ENCODE measurements at regions not wholly inside any gene's neighbourhood (a gene's known extent, or its start where the extent isn't known, plus 50 kb on each side); places are given as distances from the start of the nearest gene placed in this dataset.

DNA sequence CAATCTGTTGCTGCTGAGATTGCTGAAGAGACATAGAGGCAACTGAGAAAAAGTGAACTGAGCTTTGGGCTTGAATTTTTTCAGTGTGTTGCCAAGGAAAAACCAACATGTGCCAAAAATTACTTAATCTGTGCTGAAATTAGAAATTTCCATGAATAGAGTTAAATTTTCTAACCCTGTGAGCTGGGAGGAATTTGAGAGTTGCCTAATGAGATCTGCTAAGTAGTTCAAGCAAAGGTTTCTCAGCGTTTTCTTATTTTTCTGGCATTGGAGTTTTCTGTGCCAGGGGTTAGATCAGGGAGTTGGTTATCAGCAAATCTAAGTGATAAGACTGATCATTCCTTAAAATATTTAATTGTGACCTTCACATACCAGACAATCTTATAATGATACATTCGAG lies 457.5 kb upstream of the GNPDA2 start:
- TF ChIP-seq MAZ (IDR thresholded peaks at IDR 0.05; ENCODE audit: borderline replicate concordance, low read depth, low read length) = no peak
- TF ChIP-seq SMC3 (IDR thresholded peaks at IDR 0.05; ENCODE audit: low read depth, low read length) = no peak
- no peak for TF ChIP-seq BHLHE40 (IDR thresholded peaks at IDR 0.05; ENCODE audit: low read depth, low read length)
- TF ChIP-seq, protein P1, sequence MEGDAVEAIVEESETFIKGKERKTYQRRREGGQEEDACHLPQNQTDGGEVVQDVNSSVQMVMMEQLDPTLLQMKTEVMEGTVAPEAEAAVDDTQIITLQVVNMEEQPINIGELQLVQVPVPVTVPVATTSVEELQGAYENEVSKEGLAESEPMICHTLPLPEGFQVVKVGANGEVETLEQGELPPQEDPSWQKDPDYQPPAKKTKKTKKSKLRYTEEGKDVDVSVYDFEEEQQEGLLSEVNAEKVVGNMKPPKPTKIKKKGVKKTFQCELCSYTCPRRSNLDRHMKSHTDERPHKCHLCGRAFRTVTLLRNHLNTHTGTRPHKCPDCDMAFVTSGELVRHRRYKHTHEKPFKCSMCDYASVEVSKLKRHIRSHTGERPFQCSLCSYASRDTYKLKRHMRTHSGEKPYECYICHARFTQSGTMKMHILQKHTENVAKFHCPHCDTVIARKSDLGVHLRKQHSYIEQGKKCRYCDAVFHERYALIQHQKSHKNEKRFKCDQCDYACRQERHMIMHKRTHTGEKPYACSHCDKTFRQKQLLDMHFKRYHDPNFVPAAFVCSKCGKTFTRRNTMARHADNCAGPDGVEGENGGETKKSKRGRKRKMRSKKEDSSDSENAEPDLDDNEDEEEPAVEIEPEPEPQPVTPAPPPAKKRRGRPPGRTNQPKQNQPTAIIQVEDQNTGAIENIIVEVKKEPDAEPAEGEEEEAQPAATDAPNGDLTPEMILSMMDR (conservative IDR thresholded peaks at IDR 0.05; ENCODE audit: low read depth, low read length) = no peak
- no peak for TF ChIP-seq MAFK (IDR thresholded peaks at IDR 0.05; ENCODE audit: low read depth, low read length)
- TF ChIP-seq, protein P2, sequence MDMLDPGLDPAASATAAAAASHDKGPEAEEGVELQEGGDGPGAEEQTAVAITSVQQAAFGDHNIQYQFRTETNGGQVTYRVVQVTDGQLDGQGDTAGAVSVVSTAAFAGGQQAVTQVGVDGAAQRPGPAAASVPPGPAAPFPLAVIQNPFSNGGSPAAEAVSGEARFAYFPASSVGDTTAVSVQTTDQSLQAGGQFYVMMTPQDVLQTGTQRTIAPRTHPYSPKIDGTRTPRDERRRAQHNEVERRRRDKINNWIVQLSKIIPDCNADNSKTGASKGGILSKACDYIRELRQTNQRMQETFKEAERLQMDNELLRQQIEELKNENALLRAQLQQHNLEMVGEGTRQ (IDR thresholded peaks at IDR 0.05; ENCODE audit: low read depth, low read length) = no peak
- TF ChIP-seq MXI1 (IDR thresholded peaks at IDR 0.05; ENCODE audit: borderline replicate concordance, low read depth, low read length) = no peak
- no peak for TF ChIP-seq RAD21 (IDR thresholded peaks at IDR 0.05; ENCODE audit: low read length)
- no peak overlapping the region for H4K91ac ChIP-seq (ENCODE audit: insufficient read depth, low read depth, low read length)
- intact Hi-C loops (cut with micrococcal nuclease) (no loop called here), in situ Hi-C loops (cut with MboI; ENCODE audit: low sequenced_read_pairs) (no loop called here), dilution Hi-C loops (cut with HindIII; ENCODE audit: low sequenced_read_pairs, unreplicated experiment) (no loop called here)
- no peak overlapping the region for H3K4me3 ChIP-seq (ENCODE audit: insufficient read depth, low read depth, low read length)
- no peaks in the 10 kb centered on the region for H3K27me3 ChIP-seq (ENCODE audit: control insufficient read depth, insufficient read depth, low read length)
- H3K9ac ChIP-seq (ENCODE audit: low read depth, low read length) = no peak overlapping the region
- no peaks in the 10 kb centered on the region for H3K9me3 ChIP-seq (ENCODE audit: control insufficient read depth, insufficient read depth, low read length)
- no peak overlapping the region for H3K14ac ChIP-seq (replicated peaks; ENCODE audit: low read depth, low read length)
- no peak overlapping the region for H2BK20ac ChIP-seq (ENCODE audit: low read depth, low read length)
- no peak overlapping the region for H2BK5ac ChIP-seq (ENCODE audit: low read depth, low read length, poor library complexity, severe bottlenecking)
- no peaks in the 10 kb centered on the region for H3K79me1 ChIP-seq (ENCODE audit: low read depth in 1 of 2, low read length in 2 of 2)
- H3K23ac ChIP-seq (ENCODE audit: low read depth, low read length) = no peak overlapping the region
- CTCF ChIA-PET = no interaction called here
- no peaks in the 10 kb centered on the region for H4K20me1 ChIP-seq (ENCODE audit: insufficient read depth, low read length)
- H3K9me1 ChIP-seq (ENCODE audit: insufficient read depth, low read length) = no peaks in the 10 kb centered on the region
- H3K18ac ChIP-seq (ENCODE audit: low read depth, low read length) = no peak overlapping the region
- H2BK15ac ChIP-seq (ENCODE audit: low read depth, low read length) = no peak overlapping the region
- H3K36me3 ChIP-seq (ENCODE audit: control insufficient read depth, insufficient read depth, low read length) = no peaks in the 10 kb centered on the region
- POLR2A ChIA-PET (ENCODE audit: unreplicated experiment) = no interaction called here
- no peak for DNase-seq
- no peak overlapping the region for H4K5ac ChIP-seq (ENCODE audit: low read depth, low read length)
- no peak overlapping the region for H4K8ac ChIP-seq (ENCODE audit: low read depth in 2 of 2, low read length in 2 of 2)
- H3K4ac ChIP-seq (ENCODE audit: low read depth, low read length) = no peak overlapping the region
- H2AFZ ChIP-seq (replicated peaks; ENCODE audit: low read length, poor library complexity) = no peak overlapping the region
- ATAC-seq (ENCODE audit: low read depth) = no peak
- H2AK5ac ChIP-seq (ENCODE audit: low read depth, low read length) = no peak overlapping the region
- no peak overlapping the region for H3K4me2 ChIP-seq (ENCODE audit: low read depth, low read length)
- no peak overlapping the region for H2AK9ac ChIP-seq (replicated peaks; ENCODE audit: low read depth, low read length, poor library complexity)
- BruUV-seq (replicated peaks) = no TSS peak
- no peak overlapping the region for H2BK120ac ChIP-seq (ENCODE audit: low read depth, low read length)
- WGBS, 2 experiments (ENCODE audit: extremely low coverage in 2 of 2, insufficient read length in 1 of 2) = no CpG with 5 or more reads among the region's 2 CpGs
- no peak overlapping the region for H3K27ac ChIP-seq (ENCODE audit: insufficient read depth, low read length)
- H3K4me1 ChIP-seq (ENCODE audit: control insufficient read depth, insufficient read depth, low read length) = no peaks in the 10 kb centered on the region
- H3K56ac ChIP-seq (ENCODE audit: extremely low read depth, insufficient read depth, low read length) = no peak overlapping the region

Data from IMR-90 (cell line).